Naive thymus-derived CD4-positive, alpha-beta T cell (primary cell): ENCODE measurements at regions not wholly inside any gene's neighbourhood (a gene's known extent, or its start where the extent isn't known, plus 50 kb on each side); places are given as distances from the start of the nearest gene placed in this dataset.

Experiments
- ATAC-seq: fragments of 150-1000 bp; cut with Tn5 transposase; 2 replicates; pipeline ENCODE4 v1.10.0; 2021; ENCODE audit warnings: mild to moderate bottlenecking, moderate library complexity
- CTCF ChIA-PET: fragments of 350-600 bp; sonication (Branson Sonifier 250); formaldehyde crosslinking; loops from one replicate; lab custom pipeline; 2021; ENCODE audit warnings: antibody characterized with exemption; lab: Charles Lee
- POLR2A ChIA-PET: fragments of 350-600 bp; sonication (Branson Sonifier 250); formaldehyde crosslinking; loops from one replicate; lab custom pipeline; 2021; ENCODE audit warnings: antibody characterized with exemption, inconsistent platforms; lab: Charles Lee
- DNase-seq, 9 donors: peaks; one replicate each; pipeline versions ENCODE4 v3.0.0 to v3.0.0-alpha.2; 2020 to 2022; ENCODE audit warnings: mixed read lengths in 1 of 9
- H3K27ac ChIP-seq: one replicate; pipeline ENCODE4 v1.7.0; 2013; ENCODE audit warnings: mild to moderate bottlenecking, low read depth, low read length, moderate library complexity
- H3K27me3 ChIP-seq, 2 donors: one replicate each; pipeline ENCODE4 v1.7.0; 2013; ENCODE audit warnings: low read length in 2 of 2, mild to moderate bottlenecking in 2 of 2, moderate library complexity in 2 of 2; ENCODE audit not compliant: control insufficient read depth in 2 of 2, insufficient read depth in 2 of 2
- H3K36me3 ChIP-seq, 3 experiments: 1 replicate in 2 of 3; 2 replicates in 1 of 3; pipeline ENCODE4 v1.7.0; 2013; ENCODE audit warnings: low read length in 3 of 3, mild to moderate bottlenecking in 3 of 3, moderate library complexity in 1 of 3; ENCODE audit not compliant: insufficient read depth in 3 of 3, control insufficient read depth in 2 of 3
- H3K4me1 ChIP-seq, 2 donors: one replicate each; pipeline ENCODE4 v1.7.0; 2013; ENCODE audit warnings: low read length in 2 of 2, mild to moderate bottlenecking in 2 of 2, moderate library complexity in 1 of 2; ENCODE audit not compliant: control insufficient read depth in 2 of 2, insufficient read depth in 2 of 2
- H3K4me3 ChIP-seq: 2 replicates; pipeline ENCODE4 v1.7.0; 2013; ENCODE audit warnings: mild to moderate bottlenecking, low read length
- H3K9me3 ChIP-seq, 3 experiments: 1 replicate in 2 of 3; 2 replicates in 1 of 3; pipeline ENCODE4 v1.7.0; 2013; ENCODE audit warnings: low read length in 3 of 3; ENCODE audit not compliant: control insufficient read depth in 2 of 3
- H3K27ac Mint-ChIP-seq, 9 donors: one replicate each; pipeline ENCODE4 v1.8.0; 2020 to 2022; ENCODE audit warnings: mixed read lengths in 9 of 9, mild to moderate bottlenecking in 8 of 9, moderate library complexity in 5 of 9, inconsistent platforms in 2 of 9
- H3K27me3 Mint-ChIP-seq, 5 donors: one replicate each; pipeline ENCODE4 v1.8.0; 2021 to 2022; ENCODE audit warnings: mixed read lengths in 5 of 5, mild to moderate bottlenecking in 1 of 5
- H3K36me3 Mint-ChIP-seq, 5 donors: one replicate each; pipeline ENCODE4 v1.8.0; 2020 to 2022; ENCODE audit warnings: mixed read lengths in 5 of 5, mild to moderate bottlenecking in 3 of 5, inconsistent platforms in 1 of 5
- H3K4me1 Mint-ChIP-seq, 7 donors: one replicate each; pipeline ENCODE4 v1.8.0; 2020 to 2022; ENCODE audit warnings: mixed read lengths in 7 of 7, mild to moderate bottlenecking in 3 of 7, inconsistent platforms in 1 of 7
- H3K4me3 Mint-ChIP-seq, 10 donors: one replicate each; pipeline ENCODE4 v1.8.0; 2020 to 2022; ENCODE audit warnings: mild to moderate bottlenecking in 10 of 10, mixed read lengths in 10 of 10, moderate library complexity in 6 of 10, inconsistent platforms in 2 of 10
- H3K9me3 Mint-ChIP-seq, 11 donors: one replicate each; pipeline ENCODE4 v1.8.0; 2020 to 2022; ENCODE audit warnings: mixed read lengths in 11 of 11, mild to moderate bottlenecking in 4 of 11, inconsistent platforms in 1 of 11, moderate library complexity in 1 of 11
- intact Hi-C, 2 donors: fragments of 100-400 bp; cut with micrococcal nuclease; formaldehyde crosslinking; loops; one replicate each; pipeline ENCODE4 v1.15.1; 2023

GRCh38 chr2:234635284-234635683 lies 138.4 kb upstream of the ARL4C start:
- Mint-ChIP-seq H3K36me3 (no peaks in the 10 kb centered on the region), H3K9me3 (peaks cover 0 to 20% (median 2%) of the 10 kb centered on the region in 11 donors), H3K27me3 (peaks cover 2 to 18% (median 17%) of the 10 kb centered on the region in 5 donors), H3K4me1 (no peaks in the 10 kb centered on the region), H3K27ac (no peak overlapping the region), H3K4me3 (no peak overlapping the region)
- Histone ChIP-seq H3K36me3 (no peaks in the 10 kb centered on the region), H3K27me3 (no peaks in the 10 kb centered on the region), H3K4me3 (no peak overlapping the region), H3K9me3 (no peaks in the 10 kb centered on the region), H3K27ac (no peak overlapping the region), H3K4me1 (no peaks in the 10 kb centered on the region)
- ATAC-seq (no peak), DNase-seq (no peak)
- POLR2A ChIA-PET: no interaction called here
- CTCF ChIA-PET: no interaction called here
- intact Hi-C loops: no loop called here

- CTCF ChIA-PET: no interaction called here
- Histone ChIP-seq H3K4me1 (no peaks in the 10 kb centered on the region), H3K27ac (no peak overlapping the region), H3K36me3 (no peaks in the 10 kb centered on the region), H3K4me3 (no peak overlapping the region), H3K27me3 (no peaks in the 10 kb centered on the region), H3K9me3 (no peaks in the 10 kb centered on the region)
- DNase-seq: no peak
- peaks cover 0 to 20% (median 2%) of the 10 kb centered on the region in 11 donors for H3K9me3 Mint-ChIP-seq
- H3K4me1 Mint-ChIP-seq: no peaks in the 10 kb centered on the region
- no peak for ATAC-seq
- H3K36me3 Mint-ChIP-seq: no peaks in the 10 kb centered on the region
- POLR2A ChIA-PET: no interaction called here
- no peak overlapping the region for H3K4me3 Mint-ChIP-seq
- intact Hi-C loops: no loop called here
- H3K27me3 Mint-ChIP-seq: peaks cover 0 to 28% (median 14%) of the 10 kb centered on the region in 5 donors
- H3K27ac Mint-ChIP-seq: no peak overlapping the region
Observed at GRCh38 chr2:234633581-234634230, 136.8 kb upstream of the ARL4C start.

GRCh38 chr2:234632527-234633391 lies 135.9 kb upstream of the ARL4C start:
- Histone ChIP-seq H3K36me3 (no peaks in the 10 kb centered on the region), H3K4me1 (no peaks in the 10 kb centered on the region), H3K4me3 (no peak overlapping the region), H3K27ac (no peak overlapping the region), H3K9me3 (no peaks in the 10 kb centered on the region), H3K27me3 (no peaks in the 10 kb centered on the region)
- Mint-ChIP-seq H3K36me3 (no peaks in the 10 kb centered on the region), H3K9me3 (peaks cover 0 to 15% (median 2%) of the 10 kb centered on the region in 11 donors), H3K27me3 (peaks cover 2 to 33% (median 19%) of the 10 kb centered on the region in 5 donors), H3K4me1 (no peaks in the 10 kb centered on the region), H3K27ac (no peak overlapping the region), H3K4me3 (no peak overlapping the region)
- POLR2A ChIA-PET: no interaction called here
- DNase-seq (no peak), ATAC-seq (no peak)
- intact Hi-C loops: no loop called here
- CTCF ChIA-PET: no interaction called here

- Histone ChIP-seq H3K36me3 (no peaks in the 10 kb centered on the region), H3K4me3 (no peak overlapping the region), H3K27me3 (no peaks in the 10 kb centered on the region), H3K4me1 (no peaks in the 10 kb centered on the region), H3K9me3 (no peaks in the 10 kb centered on the region), H3K27ac (no peak overlapping the region)
- peaks cover 3 to 39% (median 28%) of the 10 kb centered on the region in 5 donors for H3K27me3 Mint-ChIP-seq
- intact Hi-C loops: no loop called here
- ATAC-seq (no peak), DNase-seq (no peak)
- peaks cover 0 to 9% (median 0%) of the 10 kb centered on the region in 11 donors for H3K9me3 Mint-ChIP-seq
- H3K4me3 Mint-ChIP-seq: no peak overlapping the region
- no peak overlapping the region for H3K27ac Mint-ChIP-seq
- POLR2A ChIA-PET: no interaction called here
- no peaks in the 10 kb centered on the region for H3K36me3 Mint-ChIP-seq
- no peaks in the 10 kb centered on the region for H3K4me1 Mint-ChIP-seq
- CTCF ChIA-PET: no interaction called here
Observed at GRCh38 chr2:234631646-234632514, 135.0 kb upstream of the ARL4C start.

- Histone ChIP-seq H3K27me3 (no peaks in the 10 kb centered on the region), H3K9me3 (no peaks in the 10 kb centered on the region), H3K27ac (no peak overlapping the region), H3K36me3 (no peaks in the 10 kb centered on the region), H3K4me3 (no peak overlapping the region), H3K4me1 (no peaks in the 10 kb centered on the region)
- ChIA-PET POLR2A (no interaction called here), CTCF (no interaction called here)
- Mint-ChIP-seq H3K4me3 (no peak overlapping the region), H3K36me3 (no peaks in the 10 kb centered on the region), H3K27ac (no peak overlapping the region), H3K9me3 (peaks cover 0 to 2% (median 0%) of the 10 kb centered on the region in 11 donors), H3K27me3 (peaks cover 8 to 41% (median 33%) of the 10 kb centered on the region in 5 donors), H3K4me1 (no peaks in the 10 kb centered on the region)
- ATAC-seq (no peak), DNase-seq (no peak)
- intact Hi-C loops: no loop called here
Observed at GRCh38 chr2:234630801-234631261, 133.9 kb upstream of the ARL4C start.

GRCh38 chr2:234629596-234629995 lies 132.7 kb upstream of the ARL4C start:
- H3K4me1 ChIP-seq: no peaks in the 10 kb centered on the region
- H3K4me3 ChIP-seq: no peak overlapping the region
- POLR2A ChIA-PET: no interaction called here
- DNase-seq (no peak), ATAC-seq (no peak)
- Mint-ChIP-seq H3K4me3 (no peak overlapping the region), H3K9me3 (no peaks in the 10 kb centered on the region), H3K4me1 (no peaks in the 10 kb centered on the region), H3K27me3 (peaks cover 8 to 38% (median 33%) of the 10 kb centered on the region in 5 donors), H3K36me3 (no peaks in the 10 kb centered on the region), H3K27ac (no peak overlapping the region)
- no peaks in the 10 kb centered on the region for H3K9me3 ChIP-seq
- intact Hi-C loops: no loop called here
- H3K36me3 ChIP-seq: no peaks in the 10 kb centered on the region
- no peak overlapping the region for H3K27ac ChIP-seq
- CTCF ChIA-PET: no interaction called here
- H3K27me3 ChIP-seq: no peaks in the 10 kb centered on the region
